ENCODE measurements at regions not wholly inside any gene's neighbourhood (a gene's known extent, or its start where the extent isn't known, plus 50 kb on each side); places are given as distances from the start of the nearest gene placed in this dataset.

GRCh38 chr11:23078289-23078971 is 218.2 kb upstream of the CCDC179 start:
- DNase-seq (ENCODE audit: low read depth): peak; percentile 2
- TF ChIP-seq, protein P1, sequence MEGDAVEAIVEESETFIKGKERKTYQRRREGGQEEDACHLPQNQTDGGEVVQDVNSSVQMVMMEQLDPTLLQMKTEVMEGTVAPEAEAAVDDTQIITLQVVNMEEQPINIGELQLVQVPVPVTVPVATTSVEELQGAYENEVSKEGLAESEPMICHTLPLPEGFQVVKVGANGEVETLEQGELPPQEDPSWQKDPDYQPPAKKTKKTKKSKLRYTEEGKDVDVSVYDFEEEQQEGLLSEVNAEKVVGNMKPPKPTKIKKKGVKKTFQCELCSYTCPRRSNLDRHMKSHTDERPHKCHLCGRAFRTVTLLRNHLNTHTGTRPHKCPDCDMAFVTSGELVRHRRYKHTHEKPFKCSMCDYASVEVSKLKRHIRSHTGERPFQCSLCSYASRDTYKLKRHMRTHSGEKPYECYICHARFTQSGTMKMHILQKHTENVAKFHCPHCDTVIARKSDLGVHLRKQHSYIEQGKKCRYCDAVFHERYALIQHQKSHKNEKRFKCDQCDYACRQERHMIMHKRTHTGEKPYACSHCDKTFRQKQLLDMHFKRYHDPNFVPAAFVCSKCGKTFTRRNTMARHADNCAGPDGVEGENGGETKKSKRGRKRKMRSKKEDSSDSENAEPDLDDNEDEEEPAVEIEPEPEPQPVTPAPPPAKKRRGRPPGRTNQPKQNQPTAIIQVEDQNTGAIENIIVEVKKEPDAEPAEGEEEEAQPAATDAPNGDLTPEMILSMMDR (IDR thresholded peaks at IDR 0.05; ENCODE audit: insufficient read depth, low read length): no peak
- no peak overlapping the region for H3K4me3 ChIP-seq (ENCODE audit: low read depth, low read length)

- DNase-seq (ENCODE audit: low read depth): no peak
- H3K4me3 ChIP-seq (ENCODE audit: low read depth, low read length): no peak overlapping the region
- TF ChIP-seq, protein P1 (IDR thresholded peaks at IDR 0.05; ENCODE audit: insufficient read depth, low read length): no peak
Measured at GRCh38 chr11:23079382-23079813, 219.1 kb upstream of the CCDC179 start.

DNA sequence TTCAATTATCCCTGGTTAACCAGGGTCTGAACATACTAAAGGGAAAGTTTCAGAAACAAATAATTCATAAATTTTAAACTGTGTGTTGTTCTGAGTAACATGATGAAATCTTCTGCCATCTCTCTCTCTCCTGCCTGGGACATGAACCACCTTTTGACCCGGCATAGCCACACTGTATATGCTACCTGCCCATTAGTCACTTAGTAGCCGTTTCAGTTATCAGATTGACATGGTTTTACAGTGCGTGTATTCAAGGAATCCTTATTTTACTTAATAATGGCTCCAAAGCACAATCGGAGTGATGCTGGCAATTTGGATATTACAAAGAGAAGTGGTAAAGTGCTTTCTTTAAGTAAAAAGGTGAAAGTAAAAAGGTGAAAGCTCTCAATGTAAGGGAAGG is 227.1 kb upstream of the CCDC179 start:
- no peak overlapping the region for H3K4me3 ChIP-seq (ENCODE audit: low read depth, low read length)
- DNase-seq (ENCODE audit: low read depth): no peak
- TF ChIP-seq, protein P1 (IDR thresholded peaks at IDR 0.05; ENCODE audit: insufficient read depth, low read length): no peak

DNA sequence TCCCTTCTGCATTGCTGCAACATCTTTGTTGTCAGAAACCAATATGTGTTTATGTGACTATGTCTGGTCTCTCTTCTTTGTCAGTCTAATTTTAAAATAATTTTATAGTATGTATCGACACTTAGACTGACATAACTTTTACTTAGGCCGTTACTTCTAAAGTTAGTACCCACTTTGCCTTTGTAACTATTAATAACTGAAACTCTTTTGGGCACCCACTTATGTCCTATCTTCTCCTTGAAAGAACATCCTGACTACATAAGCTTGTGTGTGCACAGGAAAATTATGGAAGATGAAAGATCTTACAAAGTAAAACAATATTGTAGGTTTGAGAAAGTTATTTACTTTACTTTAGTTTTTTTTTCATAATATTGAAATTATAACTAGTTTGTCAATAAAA is 230.4 kb upstream of the CCDC179 start:
- TF ChIP-seq, protein P1 (IDR thresholded peaks at IDR 0.05; ENCODE audit: insufficient read depth, low read length): no peak

GRCh38 chr11:23095650-23096189 is 235.4 kb upstream of the CCDC179 start:
- DNase-seq (ENCODE audit: low read depth): no peak
- no peak overlapping the region for H3K4me3 ChIP-seq (ENCODE audit: low read depth, low read length)
- TF ChIP-seq, protein P1 (IDR thresholded peaks at IDR 0.05; ENCODE audit: insufficient read depth, low read length): no peak

More for the DNA sequence above, 230.4 kb upstream of the CCDC179 start:
- DNase-seq (ENCODE audit: low read depth): no peak
- no peak overlapping the region for H3K4me3 ChIP-seq (ENCODE audit: low read depth, low read length)

DNA sequence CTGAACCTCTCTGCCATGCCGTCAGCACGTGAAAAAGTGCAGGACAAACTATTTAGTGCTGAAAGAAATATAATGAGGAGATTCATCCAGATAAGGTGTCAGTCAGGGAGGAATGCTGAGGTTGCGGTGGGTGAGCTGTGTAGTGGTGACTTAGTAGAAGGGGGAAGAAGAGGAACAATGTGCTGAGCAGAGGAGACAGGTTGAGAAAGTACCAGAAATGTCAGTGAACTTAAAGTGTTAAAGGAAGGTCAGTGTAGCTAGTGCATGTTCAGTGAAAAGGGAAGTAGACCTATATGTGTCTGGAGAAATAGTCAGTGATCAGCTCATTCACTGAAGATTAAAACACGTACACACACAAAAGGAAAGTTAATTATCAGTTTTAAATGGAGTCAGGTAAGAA is 237.6 kb upstream of the CCDC179 start:
- DNase-seq (ENCODE audit: low read depth): no peak
- H3K4me3 ChIP-seq (ENCODE audit: low read depth, low read length): no peak overlapping the region
- TF ChIP-seq, protein P1 (IDR thresholded peaks at IDR 0.05; ENCODE audit: insufficient read depth, low read length): no peak

Measured in fibroblast of the aortic adventitia (primary cell).